Sigmoid colon (tissue), 4 donors: ENCODE measurements at regions not wholly inside any gene's neighbourhood (a gene's known extent, or its start where the extent isn't known, plus 50 kb on each side); places are given as distances from the start of the nearest gene placed in this dataset.

Experiments used
- EP300 ChIP-seq, 4 donors: sonication (generic); formaldehyde crosslinking; IDR thresholded peaks; one replicate each; pipeline ENCODE4 v1.6.1; 2017; ENCODE audit warnings: antibody characterized with exemption in 4 of 4
- POLR2A ChIP-seq, 2 donors: fragments of 450-650 bp; IDR thresholded peaks; one replicate each; pipeline ENCODE4 v1.6.1; 2016; ENCODE audit warnings: antibody characterized with exemption in 2 of 2, mild to moderate bottlenecking in 2 of 2, moderate library complexity in 2 of 2
- POLR2AphosphoS5 ChIP-seq, 4 donors: sonication (generic); formaldehyde crosslinking; IDR thresholded peaks; one replicate each; pipeline ENCODE4 v1.6.1; 2017; ENCODE audit warnings: antibody characterized with exemption in 4 of 4
- TF ChIP-seq, protein P1 (sequence below), 4 experiments: fragments of 450-650 bp in 3 of 4; fragments of 200-600 bp in 1 of 4; IDR thresholded peaks; one replicate each; pipeline ENCODE4 v1.5.1; 2016 to 2019; ENCODE audit warnings: antibody characterized with exemption in 4 of 4, mild to moderate bottlenecking in 3 of 4, moderate library complexity in 2 of 4

DNA sequence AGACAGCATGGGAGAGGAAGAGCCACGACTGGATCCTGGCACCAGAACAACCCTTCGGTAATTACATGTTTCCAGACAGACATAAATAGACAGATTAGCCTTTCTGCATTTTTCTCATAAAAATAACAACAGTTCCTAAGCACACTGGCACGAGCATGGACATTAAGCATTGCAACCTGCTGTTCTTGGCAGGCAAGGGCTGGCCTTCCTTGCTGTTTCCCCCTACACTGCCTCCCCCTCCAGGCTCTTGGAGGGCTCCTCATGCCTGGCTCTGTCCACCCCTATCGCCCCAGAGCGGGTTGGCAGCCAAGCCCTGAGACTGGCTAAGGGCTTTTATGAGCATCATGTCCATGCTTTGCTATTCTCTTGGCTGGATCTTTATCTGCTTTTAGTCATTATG, 89.6 kb downstream of the TTC32 start:
- TF ChIP-seq, protein P1, sequence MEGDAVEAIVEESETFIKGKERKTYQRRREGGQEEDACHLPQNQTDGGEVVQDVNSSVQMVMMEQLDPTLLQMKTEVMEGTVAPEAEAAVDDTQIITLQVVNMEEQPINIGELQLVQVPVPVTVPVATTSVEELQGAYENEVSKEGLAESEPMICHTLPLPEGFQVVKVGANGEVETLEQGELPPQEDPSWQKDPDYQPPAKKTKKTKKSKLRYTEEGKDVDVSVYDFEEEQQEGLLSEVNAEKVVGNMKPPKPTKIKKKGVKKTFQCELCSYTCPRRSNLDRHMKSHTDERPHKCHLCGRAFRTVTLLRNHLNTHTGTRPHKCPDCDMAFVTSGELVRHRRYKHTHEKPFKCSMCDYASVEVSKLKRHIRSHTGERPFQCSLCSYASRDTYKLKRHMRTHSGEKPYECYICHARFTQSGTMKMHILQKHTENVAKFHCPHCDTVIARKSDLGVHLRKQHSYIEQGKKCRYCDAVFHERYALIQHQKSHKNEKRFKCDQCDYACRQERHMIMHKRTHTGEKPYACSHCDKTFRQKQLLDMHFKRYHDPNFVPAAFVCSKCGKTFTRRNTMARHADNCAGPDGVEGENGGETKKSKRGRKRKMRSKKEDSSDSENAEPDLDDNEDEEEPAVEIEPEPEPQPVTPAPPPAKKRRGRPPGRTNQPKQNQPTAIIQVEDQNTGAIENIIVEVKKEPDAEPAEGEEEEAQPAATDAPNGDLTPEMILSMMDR (IDR thresholded peaks at IDR 0.05), result no peak
- TF ChIP-seq EP300 (IDR thresholded peaks at IDR 0.05), result no peak
- TF ChIP-seq POLR2AphosphoS5 (IDR thresholded peaks at IDR 0.05), result peak in 3 of 4 donors; percentile 37 to 55 (median 54)
- no peak for TF ChIP-seq POLR2A (IDR thresholded peaks at IDR 0.05)
